ENCODE measurements at regions not wholly inside any gene's neighbourhood (a gene's known extent, or its start where the extent isn't known, plus 50 kb on each side); places are given as distances from the start of the nearest gene placed in this dataset.

DNA sequence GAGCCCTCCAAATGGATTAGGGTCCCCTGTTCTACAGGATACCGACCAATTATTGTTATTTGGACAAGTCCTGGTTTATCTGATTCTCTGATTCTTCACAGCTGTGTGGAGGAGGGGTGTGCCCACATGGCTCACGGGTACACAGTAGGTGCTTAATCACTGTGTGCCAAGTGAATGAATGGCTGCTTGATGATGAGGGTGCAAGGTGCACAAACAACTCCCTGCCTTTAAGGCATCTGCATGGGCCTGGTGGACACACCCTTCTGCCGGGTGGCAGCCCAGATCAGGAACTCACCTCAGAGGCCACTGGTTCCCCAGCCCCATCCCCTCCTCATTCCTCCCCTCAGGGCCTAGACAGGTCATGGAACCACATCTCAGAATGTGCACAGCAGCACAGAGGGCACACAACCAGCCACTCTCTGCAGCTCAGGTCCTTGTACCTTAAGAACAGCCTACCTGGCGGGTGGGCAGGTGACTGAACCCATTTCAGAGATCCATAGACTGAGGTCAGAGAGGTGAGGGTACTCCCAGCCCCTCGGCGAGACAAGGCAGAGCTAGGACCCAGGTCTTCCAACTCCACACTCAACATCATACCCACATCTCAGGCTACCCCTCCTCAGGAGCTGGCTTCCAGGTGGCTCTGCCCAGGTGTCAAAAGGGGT, 50.3 kb downstream of the SHANK2 start:
- DNase-seq = no peak

DNA sequence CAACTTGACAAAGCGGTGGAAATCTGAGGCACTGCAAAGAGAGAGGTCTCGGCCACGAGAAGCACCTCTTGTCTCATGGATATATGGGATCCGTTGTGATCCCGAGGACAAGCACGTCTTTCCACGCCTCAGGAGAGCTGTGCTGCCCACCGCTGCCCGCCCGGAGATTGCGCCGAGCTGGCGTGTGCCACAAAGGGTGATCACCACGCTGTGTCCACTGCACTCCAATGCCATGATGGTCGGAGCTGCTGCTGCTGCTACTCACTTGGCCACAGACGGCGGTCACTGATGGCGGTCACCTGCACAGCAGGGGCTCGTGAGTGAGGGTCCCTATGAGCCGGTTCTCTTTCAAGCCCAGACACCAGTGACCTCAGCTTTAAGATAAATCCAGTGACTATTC, 51.1 kb downstream of the SHANK2 start:
- no peak for DNase-seq

DNA sequence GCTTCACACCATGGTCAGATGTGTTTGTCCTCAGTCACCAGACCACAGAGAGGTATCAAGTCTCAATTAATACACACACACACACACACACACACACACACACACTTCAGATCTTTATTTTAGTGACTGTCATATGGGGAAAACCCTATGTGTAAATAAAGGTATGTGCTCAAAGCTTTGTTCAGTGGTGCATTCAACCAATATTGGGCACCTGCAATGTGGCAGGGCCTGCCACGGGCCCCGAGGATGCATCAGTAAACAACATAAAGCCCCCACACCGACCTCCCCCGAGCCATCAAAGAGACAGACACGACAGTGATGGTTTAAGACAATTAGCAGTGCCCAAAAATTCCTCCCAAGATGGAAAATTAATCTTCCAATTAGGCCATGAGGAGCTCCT, 51.6 kb downstream of the SHANK2 start:
- DNase-seq = no peak

DNA sequence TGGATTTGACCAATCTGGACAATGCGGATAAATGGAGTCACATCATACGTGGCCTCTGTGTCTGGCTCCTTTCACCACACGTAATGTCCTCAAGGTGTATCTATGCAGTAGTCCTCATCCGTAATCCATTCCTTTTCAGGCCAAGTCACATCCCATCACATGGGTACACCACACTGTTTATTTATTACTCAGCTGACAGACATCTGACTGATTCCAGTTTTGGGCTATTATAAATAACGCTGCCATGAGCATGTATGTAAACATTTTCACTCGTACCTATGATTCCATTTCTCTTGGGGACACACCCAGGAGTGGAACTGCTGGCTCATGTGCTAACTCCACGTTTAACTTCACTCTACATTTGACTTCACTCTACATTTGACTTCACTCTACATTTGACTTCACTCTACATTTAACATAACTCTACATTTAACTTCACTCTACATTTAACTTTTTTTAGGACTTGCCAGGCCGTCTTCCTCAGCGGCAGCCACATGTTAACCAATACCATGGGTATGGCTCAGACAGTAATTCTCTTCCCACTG, 52.1 kb downstream of the SHANK2 start:
- DNase-seq = no peak

DNA sequence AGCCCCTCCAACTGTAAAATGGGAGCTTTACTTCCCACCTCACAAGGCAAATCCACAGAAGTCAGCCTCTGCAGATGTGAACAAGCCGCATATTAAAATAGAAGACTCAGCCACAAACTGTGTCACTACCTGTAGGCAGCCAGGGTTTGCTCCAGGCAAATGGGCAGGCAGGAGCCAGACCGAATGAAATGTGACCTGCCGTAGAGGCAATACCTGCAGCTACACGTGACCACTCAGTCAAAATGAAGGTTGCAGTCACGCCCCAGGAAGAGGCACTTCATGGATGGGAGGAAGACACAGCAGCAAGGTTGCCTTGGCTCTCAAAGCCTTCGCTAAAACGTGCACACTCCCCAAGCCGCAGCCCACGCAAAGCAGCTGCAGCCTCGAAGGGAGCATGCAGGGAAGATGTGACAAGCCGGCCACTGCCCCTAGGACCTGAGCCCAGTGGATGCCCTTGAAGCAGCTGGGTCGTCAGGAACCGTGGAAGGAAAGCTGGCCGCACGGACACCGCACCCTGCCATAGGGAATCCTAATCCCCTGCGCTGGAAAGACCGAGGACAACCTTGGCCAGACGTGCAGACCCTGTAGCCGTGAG, 53.1 kb downstream of the SHANK2 start:
- no peak for DNase-seq

DNA sequence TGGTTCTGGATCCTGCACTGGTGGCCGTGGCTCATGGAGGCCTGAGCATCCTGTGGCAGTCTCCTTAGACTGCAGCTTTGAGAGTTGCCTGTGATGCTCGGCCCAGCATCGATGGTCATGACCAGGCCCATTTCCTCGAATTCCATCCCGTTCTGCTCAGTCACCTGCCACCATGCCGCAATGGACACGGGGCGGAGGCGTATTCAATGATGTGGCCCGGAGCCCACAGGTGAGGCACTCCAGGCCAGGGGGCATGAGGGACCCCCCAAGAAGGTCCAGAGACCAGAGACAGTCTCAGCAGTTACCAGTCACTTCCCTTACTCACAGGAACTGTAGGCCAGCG, 53.6 kb downstream of the SHANK2 start:
- DNase-seq = no peak

DNA sequence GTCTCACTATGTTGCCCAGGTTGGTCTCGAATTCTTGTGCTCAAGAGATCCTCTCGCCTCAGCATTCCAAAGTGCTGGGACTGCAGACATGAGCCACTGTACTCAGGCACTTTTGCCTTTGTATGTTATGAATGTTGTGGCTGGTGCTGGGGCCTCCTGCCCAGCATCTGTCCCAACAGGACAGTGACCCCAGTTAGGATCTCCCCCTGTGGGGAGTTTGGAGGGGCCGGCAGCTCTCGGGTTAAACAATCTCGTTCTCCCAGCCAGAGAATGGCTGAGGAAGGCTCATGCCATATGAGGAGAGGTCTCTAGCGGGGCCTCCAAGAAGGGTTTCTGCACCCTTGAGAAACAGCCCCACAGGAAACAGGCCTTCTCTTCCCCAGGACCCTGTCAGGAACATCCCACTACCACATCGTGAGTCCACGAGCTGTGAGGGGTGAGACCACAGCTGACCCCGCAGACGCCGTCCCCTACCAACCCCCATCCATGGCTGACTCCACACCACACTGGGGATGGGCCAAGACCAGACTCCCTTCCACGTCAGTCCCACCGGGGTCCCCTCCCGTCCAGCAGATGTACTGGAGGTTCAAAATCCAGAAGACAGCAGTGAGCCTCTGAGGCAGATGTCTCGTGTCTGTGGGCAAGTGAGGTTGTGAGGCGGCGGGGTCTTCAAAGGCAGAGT, 54.1 kb downstream of the SHANK2 start:
- no peak for DNase-seq

DNA sequence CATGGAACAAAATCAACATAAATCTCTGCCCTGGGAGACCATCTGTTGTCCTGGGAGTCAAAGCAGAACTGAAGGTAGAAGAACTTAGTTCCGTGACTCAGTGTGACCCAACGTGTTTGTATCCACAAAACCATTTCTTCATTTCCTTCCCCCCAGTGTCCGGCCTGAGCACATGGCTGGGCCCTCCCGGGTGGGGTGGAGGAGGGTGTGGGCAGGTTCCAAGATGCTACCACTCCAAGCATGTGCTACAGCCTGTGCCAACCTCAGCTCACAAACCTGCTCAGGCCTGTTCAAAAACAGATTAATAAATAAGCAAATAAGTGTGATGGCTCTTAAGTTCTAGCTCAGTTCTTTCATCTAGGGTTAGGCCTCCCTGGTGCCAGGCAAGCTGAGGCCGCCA, 55.3 kb downstream of the SHANK2 start:
- DNase-seq = no peak

DNA sequence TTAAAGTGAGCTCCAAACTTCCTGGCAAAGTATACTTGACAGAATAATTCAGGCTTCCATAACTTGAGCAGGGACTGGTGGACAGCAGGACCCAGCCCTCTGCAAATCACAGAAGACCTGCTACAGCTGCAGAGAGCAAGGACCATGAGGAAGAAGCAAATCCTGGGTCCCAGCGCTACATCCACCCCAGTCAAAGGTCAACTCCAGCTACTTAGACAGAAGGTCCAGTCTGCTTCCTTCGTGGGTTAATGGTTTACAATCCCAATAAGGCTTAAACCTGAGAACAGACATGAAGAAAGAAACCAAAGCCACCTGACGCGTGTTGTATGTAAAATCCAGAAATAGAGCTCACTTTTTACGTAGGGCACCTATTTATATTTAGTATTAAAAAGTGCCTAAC, 57.7 kb downstream of the SHANK2 start:
- no peak for DNase-seq

DNA sequence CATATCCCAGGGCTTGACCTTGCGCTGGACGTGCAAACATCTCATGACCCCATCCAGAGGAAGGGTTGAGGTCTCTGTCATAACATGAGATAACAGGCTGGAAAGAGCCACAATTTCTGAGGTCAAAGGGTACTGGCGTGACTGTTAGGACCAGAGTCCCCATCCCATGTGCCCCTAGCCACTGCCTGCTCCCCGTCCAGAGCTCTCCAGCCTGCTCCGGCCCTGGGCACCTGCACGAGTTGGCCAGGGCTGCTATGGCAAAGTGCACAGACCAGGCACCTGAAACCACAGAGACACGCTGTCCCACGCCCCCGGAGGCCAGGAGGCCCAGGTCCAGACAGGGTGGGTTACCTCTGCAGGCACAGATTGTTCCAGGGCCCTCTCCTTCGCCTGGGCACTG, 58.9 kb downstream of the SHANK2 start:
- no peak for DNase-seq

DNA sequence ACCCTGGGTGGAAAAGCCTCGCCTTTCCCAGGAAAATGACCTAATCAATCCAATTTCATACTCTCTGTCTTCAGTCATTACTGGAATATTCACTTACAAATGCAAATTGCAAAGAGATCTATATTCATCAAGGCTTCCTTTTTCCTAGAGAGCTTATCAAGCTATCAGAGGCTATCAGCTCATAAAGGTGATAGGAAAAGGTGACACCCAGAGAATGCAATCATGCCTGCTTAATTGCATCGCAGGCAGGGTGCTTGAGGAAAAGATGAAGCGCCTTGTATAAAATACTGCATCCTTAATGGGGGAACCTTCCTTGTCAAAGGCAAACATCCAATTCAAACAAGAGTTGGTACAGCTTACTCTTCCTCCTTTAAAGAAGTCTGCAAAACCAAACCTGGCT, 59.7 kb downstream of the SHANK2 start:
- DNase-seq = no peak

DNA sequence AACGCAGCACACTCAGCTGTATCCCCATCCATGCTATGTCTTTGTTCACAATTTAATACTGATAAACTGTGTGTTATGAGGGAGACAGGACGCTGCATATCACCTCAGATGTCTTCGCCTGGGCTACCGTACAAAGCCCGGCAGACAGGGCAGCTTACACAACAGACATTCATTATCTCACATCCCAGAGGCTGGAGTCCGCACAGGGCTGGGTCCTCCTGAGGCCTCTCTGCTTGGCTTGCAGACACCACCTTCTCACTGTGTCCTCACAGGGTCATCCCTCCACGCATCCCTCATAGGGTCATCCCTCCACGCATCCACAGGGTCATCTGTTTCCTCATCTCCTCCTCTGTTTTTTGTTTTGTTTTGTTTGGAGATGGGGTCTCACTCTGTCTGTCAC, 61.2 kb downstream of the SHANK2 start:
- no peak for DNase-seq

DNA sequence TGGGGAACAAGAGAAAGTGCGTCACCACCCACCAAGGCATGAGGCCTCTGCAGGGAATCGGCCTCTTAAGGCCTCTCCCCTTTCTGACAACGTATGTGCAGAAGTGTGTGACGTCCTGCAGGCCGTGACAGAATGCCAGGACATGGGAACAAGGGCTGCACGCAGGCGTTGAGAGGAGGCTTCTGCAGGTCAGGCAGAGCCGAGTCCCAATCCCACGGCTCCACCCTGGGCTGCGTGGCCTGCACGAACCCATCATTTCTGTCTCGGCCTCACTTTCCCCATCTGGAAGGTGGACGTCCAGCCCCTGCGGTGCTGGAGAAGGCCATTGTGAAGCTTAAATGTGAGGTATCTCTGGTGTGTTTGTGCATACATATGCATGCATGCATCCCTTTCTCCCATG, 61.8 kb downstream of the SHANK2 start:
- no peak for DNase-seq

DNA sequence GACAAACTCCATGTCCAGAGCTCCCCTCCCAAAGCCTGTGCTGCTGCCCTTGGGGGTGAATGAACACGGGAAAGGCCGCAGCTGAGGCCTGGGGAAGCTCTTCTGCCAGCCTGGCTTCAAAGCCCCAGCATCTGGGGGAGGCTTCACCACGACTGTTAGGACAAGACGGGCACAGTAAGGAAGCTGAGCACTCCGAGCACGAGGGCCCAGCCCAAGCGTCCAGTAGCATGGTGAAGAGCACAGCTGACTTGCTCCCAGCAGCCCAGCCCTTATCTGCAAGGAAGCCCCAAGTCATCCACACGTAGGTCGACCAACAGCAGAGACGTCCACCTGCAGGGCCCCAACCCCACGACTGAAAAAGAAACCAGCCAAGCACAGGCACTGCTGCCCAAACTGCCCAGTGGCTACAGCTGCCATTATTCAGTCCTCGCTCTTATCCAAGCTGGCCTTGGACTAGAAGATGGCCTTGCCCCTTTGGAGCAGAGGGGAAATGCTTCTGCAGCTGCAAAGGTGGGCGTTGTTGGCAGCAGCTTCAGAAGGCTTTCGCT, 62.5 kb downstream of the SHANK2 start:
- DNase-seq = no peak

DNA sequence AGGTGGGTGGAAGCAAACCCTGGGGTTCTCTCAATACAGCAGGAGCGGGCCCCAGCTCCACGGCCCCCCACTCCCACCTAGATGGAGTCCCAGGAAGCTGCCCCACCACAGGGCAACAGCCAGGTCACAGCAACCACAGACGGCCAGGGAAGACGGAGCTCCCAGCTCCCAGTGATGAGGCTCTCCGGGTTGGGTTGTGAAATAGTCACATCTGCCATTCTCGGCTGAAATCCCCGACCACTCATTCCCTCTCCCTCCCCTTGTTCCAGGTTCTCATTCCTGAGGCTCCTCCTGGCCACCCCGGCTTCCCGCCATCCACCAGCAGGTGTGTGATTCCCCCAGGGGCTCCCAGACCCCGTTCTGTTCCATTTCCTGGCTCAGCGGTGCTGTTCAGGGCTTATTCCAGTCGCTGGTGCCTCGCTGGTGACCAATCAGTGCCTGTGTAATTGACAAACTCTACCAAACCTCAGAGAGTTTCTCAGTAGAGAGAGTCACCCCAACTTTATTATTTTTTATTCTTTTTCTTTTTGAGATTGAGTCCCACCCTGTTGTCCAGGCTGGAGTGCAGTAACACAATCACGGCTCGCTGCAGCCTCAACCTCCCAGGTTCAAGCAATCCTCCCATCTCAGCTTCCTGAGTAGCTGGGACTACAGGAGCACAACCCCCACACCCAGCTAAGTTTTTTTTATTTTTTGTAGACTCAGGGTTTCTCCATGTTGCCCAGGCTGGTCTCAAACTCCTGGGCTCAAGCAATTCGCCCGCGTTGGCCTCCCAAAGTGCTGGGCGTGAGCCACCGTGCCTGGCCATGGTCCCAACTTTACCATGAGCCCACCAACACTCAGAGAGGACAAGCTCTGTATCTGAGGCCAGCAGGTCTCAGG, 63.2 kb downstream of the SHANK2 start:
- DNase-seq = no peak

DNA sequence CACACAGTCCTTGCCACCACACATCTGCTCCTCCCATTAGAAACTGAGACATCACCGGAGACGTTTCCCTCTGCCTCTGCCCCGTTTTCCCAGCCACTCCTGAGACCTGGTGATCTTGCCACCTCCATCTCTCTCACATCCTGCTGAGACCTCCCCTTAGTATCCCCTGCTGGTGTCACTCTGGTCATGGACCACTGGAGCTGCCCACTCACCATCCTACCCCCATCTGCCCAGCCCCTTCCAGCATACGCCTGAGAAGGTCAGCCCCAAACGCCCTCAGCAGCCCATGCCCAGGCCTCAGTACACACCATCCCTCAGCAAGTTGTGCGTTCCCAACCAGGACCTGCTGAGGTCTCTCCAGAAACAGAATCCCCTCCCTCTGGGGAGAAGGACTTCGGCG, 64.3 kb downstream of the SHANK2 start:
- DNase-seq = no peak

DNA sequence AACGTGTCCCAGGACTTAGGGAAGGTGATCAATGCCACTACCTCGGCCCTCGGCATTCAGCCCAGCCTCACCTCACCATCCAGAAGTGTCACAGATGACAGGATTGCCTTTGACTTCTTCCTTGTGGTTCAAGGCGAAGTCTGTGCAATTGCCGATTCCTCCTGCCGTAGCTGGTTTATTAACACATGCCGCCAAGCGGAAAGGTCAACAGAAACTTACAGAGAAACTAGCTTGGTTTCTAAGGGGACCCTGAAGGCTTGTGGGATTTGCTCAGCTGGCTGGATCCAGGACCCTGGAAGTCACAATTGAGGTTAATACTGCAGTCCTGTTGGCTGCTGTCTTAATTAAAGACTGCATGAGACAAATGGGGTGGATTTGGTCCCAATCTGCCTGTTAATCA, 65.6 kb downstream of the SHANK2 start:
- no peak for DNase-seq

DNA sequence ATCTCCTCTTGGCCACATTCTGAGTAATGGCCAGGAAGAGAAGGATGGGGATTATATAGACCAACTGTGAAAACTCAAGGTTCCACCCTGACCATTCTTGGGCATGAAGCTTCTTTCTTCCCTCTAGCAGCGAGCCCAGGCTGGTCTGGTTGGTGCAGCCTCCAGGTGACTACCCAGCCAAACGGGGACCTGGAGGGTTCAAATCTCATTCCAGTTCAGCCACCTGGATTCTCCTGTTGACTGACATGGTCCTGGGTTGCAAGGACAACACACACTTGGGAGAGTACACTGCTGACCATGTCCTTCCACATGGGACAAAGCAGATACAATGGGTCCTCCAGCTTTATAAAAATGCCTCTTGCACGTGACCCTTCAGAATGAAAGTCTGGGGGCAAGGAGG, 67.0 kb downstream of the SHANK2 start:
- DNase-seq = no peak

DNA sequence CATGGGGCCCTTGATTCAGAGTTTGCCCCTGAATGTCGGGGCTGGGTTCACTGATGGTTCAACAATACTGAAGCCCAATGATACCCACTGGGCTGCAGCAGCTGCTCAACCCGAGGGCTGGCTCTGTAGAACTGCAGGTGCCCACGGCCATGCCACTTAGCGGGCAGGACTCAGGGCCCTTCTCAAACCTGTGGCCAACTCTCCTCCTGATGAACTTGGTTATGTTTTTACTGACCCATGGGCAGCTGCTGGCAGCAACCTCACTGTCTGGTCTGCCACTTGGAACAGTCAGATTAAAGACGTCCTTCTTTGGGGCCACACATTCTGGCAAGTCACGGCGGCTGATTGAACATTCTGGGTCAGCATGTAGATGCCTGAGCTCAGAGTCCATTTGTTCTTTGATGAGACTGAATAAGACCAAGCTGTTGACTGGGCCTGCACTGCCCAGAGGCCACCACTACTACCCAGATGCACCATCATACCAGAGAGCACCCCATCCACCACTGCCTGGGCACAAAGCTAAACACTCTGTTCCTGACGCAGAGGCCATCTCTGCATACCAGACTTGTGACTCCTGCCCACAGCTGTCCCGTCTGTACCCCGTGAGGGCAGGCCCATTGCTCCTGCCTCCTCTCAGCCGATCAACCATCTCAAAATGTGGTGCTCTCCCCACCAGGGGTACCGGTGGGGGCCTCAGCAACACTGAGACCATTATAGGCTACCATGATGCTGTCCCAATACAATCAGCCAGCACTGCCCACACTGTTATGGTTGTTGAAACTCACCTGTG, 67.8 kb downstream of the SHANK2 start:
- no peak for DNase-seq

DNA sequence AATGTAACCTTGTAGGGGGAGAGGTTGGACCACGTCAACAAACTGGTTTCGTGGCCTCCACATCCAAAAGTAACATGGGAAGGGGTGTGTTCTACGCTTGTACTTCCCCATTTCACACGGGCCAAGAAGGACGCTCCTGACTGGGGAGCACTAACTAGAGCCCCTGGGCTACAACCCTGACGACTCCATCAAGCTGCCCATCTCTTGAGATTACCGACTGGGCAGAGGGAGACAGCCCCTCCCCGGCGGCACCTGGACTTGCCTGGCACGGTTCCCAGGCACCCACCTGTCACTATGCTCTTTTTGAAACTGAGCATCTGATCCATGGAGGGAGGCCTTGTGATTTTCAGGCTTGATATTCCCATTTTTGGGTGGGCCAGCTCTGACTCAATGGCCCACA, 68.5 kb downstream of the SHANK2 start:
- no peak for DNase-seq

DNA sequence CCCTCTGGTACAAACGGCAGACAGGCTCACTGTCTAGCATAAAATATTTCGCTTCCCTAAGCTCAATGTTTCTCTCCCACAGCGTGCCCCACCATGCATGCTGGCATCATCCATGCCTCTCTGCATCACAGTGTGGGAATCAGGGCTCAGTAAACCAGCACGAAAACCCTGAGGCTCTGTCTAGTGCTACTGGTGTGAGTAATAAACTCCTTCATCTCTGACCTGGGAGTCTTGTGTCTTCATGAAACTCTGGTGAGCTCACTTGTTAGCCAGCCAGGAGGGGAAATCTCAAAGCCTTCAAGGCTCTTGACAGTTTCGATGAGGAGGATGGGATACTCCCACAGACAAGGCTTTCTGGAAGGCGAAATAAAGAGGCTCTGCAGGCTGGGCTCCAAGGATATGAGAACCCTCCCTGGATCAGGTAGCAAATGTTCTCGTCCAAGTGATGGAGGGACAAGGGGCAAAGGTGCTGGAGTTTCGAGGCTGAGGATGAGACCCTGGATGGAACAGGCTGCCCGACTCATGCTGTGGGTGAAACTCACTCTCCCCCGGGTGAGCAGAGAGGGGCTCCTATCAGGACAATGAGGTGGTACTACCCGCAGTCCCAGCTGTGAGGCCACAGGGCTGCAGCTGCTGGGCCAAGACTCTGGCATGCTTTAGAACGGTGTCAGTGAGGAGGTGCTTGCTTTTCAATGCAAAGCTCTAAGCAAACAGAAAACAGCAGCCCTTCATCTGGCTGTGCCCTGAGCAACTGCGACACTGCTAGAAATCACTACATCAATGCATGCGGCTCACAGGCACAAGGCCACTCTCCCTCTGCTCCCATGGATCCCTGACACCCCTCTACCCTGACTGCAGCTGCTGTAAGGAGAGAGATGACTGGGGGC, 69.3 kb downstream of the SHANK2 start:
- no peak for DNase-seq

Data from NCI-H226 (cell line).